HG02885 (cell line): ENCODE measurements at regions not wholly inside any gene's neighbourhood (a gene's known extent, or its start where the extent isn't known, plus 50 kb on each side); places are given as distances from the start of the nearest gene placed in this dataset.

ENCODE experiments used
- ATAC-seq: cut with Tn5 transposase; IDR thresholded peaks from one replicate; pipeline ENCODE4 v1.9.1; 2021; ENCODE audit warnings: mild to moderate bottlenecking; ENCODE audit not compliant: unreplicated experiment, poor library complexity

DNA sequence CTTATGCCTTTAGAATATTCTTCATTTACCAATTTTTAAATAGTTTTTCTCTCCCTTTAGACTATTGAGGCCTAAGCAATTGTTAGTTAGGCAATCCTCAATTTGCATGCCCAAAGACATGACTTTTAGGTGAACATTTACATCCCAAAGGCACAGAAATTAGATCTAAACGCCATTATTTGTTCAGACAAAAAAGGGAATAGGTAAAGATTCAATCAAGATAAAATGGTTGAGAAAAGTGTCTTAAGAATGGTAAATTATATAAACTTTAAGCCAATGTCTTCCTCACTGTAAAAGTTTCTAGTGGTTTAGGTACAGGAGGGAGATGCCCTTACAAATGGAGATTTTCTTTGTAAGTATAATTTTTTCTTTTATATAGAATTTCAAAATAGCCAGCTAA lies 50.2 kb upstream of the MME start:
- ATAC-seq: no peak

DNA sequence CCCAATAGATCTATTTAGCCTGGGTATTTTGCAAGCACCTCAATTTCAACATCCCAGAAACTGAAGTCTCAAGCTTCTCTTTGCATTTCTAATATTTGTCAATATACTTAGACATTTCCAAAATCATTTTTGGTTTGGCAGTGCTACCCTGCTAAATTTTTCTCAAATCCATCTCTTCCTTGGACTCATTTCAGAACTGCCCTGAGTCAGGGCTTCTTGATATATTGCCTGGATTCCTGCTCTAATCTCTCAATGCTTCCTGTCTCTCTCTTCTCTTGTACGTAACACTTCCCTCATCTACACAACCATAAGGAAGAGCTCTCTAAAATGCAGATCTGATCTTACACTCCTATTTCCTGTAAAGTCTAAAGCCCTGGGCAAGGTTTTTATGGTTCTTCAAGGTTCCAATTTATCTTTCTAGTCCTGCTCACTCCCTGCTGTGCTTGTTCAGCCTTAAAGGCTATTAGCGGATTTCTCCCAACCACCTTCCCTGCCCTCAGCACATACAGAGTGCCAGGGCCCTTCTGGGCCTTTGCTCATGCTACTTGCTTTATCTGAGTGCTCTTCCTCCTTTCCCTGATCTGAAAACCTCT lies 53.0 kb upstream of the MME start:
- ATAC-seq: no peak

DNA sequence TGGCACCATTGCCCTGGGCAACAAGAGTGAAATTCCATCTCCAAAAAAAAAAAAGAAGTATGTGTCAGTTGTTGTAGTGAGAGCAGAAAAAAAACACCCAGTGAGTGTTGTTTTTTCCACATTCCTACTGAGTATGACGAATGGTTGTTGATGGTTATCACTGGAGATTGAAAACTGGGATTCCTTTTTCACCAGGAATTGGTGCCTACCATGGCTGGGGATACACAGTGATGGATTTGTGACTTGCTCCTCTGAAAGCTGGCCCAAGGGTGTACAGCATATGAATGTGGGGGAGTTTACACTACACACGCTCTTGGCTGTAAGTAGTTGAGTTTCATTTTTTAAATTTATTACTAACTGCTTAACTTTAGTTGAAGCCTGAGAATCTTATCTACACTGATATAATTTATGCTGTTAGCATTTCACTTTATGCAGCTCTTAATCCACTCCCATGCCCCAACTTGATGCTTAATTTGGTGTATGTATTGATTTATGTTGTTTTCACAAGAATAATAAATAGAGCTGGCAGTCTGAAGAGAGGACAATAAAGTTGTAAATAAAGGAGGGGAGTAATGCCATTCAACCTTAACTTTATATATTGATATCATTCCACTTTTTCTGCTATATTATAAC lies 56.0 kb upstream of the MME start:
- no peak for ATAC-seq

DNA sequence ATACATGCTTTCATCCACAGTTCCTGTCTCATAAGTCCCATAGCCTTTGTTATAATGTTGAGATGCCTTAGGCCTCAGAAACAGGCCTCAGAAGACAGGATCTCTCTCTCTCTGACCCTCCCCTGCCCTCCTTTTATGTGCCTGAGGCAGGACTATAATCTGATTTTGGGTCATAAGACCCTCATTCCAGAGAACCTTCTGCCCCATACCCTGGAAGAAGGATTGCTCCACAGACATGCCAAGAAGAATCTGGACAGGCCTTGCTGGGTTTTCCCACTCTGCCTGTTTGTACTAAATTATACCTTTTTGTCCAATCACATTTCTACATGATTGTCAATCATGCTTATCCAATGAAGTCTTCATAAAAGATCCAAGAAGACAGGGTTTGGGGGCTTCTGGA lies 57.2 kb upstream of the MME start:
- no peak for ATAC-seq

DNA sequence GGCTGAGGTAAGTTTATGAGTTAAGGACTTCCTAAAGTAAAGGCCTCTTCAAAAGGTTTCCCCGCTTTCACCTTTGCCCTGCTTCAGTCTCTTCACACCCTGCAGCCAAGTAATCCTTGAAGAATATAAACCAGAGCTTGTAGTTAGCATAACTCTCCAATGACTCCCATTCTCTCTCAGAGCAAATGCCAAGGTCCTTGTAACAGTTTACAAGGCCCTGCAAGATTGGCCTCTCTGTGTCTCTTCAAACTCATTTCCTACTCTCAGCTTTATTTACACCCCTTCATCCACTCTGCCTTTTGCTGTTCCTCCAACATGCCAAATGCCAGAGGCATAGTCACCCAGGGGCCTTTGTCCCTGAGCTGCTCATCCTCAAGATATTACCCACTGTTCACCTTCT lies 60.5 kb upstream of the MME start:
- no peak for ATAC-seq

DNA sequence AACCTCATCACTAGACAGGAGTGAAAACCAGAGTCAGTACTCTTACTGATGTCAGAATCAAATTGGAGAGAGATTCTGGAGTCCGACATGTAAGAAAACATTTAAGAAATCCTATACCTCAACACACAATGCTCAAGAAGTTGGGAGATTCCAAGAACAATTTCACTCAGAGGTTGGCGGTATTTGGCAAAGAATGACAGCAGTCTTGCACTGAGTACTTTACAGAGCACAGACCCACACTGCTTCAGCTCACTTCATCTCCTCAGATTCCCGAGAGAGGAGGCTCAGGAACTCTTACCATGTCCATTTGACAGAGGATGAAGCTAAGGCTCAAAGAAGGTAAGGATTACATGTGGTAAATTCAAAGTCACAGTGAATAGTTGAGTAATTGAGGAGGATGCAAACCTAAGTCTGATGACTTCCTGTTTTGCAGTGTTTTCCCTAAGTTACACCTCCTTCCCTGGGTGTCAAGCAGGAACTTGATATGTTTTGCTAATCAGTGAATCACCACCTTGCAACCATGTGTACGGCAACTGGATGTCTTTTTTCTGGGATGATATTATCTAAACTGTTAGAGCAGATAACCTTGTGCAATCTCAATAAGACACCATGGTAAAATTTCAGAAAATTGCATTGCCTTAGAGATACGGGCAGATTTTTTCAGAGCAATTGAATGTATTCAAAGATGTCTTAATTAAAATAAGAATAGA lies 61.3 kb upstream of the MME start:
- no peak for ATAC-seq

DNA sequence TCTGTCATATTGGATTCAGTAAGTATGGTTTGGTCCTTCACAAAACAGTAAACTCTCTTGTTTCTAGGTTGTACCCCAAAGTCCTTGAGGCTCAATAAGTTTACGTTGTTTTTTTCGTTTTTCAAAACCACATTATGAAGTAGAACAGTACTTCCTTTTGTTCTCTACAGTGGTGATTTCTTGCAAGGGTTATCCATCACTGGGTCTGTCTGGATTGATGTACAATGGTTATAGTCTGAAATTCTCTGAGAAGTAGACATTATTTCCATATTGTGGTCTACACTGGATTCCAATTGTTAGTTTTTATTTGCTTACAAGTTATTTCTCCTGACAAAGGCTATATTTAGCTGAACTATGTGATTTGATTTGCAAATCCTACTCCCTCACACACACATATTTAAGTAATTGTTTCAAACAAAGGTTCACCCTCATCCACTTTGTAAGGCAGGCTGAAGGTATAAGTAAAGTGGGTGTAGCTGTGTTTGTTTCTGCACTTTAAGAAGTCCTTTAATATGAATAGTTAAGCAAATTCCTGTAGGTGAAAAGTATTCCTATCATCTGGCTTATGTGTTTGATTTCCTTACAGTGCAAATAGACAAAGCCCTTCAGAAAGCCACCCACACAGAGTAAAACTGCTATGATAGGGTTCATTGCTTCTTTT lies 64.2 kb upstream of the MME start:
- ATAC-seq: no peak

DNA sequence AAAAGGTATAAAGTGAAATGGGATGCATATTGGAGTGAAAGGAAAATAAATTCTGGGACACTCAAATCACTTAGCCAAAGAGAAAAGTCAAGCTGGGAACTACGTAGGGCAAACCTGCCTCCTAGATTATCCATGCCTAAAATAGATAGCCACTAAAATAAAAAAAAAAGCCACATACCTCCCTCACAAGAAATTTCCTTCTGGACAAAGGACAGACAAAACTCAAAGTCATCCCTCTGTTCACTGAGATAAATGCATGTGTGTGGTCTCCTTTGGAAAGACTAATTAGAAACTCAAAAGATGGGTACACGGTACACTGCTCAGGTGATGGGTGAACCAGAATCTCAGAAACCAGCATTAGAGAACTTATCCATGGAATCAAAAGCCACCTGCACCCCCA lies 65.2 kb upstream of the MME start:
- ATAC-seq: no peak

DNA sequence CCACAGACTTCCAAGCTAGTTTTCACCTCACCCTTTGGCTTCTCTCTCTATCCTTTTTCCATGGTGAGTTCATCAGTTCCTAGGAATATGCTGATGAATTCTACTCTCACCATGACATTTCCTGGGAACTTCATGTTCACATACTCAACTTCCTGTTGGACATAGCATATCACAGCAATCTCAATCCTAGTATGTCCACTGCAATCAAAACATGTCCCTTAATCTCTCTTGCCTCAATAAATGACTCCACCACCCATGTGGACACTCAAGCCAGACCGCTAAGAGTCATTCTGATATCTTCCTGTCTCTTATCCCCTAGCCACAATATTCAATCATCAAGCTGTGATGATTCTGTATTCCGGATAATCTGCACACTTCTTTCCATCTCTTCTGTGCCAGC lies 66.7 kb upstream of the MME start:
- ATAC-seq: no peak

DNA sequence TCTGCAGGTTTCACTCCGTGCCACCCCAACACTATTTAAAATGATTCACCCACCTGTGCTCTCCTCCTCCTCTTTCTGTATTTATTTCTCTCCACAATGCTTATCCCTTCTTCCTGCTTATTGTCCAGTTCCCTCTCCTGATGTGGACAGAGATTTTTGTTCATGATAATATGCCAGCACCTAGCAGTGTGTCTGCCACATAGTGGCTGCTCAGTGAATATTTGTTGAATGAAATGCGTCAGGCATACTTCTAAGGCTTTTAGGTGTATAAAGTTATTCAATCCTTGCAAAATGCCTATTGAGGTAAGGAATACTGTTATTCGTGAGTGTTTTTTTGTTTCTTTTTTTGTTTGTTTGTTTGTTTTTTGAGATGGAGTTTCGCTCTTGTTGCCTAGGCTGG lies 67.5 kb upstream of the MME start:
- ATAC-seq: no peak

DNA sequence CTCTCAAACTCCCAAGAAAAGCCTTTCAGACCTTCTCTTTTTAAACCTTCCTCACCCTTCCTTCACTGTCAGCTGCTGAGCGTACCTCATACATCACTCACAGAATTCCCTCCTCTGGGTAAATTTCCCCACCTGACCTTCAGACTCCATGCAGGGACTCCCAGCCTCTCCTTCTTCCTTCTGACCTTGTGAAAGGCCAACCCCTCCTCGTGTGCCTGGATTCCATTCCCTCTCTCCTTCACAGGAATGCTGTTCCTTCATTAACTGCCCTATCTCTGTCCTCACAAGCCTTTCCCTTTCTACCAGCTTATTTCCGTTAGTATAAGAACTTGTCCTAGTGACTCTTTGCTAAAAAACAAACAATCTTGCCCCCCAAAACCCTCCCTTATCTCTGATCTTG lies 69.7 kb upstream of the MME start:
- ATAC-seq: no peak

DNA sequence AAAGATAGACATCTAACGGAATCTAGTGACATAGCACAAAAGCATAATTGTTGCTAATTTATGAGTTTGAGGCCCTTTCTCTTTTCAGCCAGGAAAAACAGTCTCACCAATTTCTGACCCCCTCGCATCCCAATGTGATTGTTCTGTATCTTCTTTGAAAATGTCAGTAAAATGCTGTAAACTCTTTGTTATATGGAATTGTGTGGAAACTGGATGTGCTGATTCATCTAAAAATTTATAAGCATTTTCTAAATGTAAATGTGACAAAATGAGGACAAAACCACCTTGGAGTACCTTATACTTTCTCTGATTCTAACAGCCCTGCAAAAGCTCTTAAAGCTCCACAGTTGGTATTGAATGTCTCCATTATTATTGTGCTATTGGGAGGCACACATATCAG lies 70.9 kb upstream of the MME start:
- ATAC-seq: no peak

DNA sequence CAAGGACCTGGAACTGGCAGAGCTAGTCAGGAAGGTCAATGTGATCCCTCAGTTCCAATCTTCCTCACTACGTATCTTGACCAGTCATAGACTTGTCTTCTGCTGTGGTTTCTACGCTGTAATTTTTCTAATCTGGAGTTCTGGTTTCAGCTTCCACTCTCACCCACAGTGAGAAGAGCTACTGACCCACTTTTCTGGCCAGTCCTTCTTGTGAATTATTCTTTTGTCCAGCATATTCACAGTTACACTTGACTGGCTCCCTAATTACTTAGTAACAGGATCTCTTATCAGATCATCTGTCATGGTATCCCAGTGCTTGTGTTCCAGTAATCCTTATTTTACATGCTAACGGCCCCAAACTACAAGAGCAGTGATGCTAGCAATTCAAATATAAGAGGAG lies 72.4 kb upstream of the MME start:
- ATAC-seq: no peak

DNA sequence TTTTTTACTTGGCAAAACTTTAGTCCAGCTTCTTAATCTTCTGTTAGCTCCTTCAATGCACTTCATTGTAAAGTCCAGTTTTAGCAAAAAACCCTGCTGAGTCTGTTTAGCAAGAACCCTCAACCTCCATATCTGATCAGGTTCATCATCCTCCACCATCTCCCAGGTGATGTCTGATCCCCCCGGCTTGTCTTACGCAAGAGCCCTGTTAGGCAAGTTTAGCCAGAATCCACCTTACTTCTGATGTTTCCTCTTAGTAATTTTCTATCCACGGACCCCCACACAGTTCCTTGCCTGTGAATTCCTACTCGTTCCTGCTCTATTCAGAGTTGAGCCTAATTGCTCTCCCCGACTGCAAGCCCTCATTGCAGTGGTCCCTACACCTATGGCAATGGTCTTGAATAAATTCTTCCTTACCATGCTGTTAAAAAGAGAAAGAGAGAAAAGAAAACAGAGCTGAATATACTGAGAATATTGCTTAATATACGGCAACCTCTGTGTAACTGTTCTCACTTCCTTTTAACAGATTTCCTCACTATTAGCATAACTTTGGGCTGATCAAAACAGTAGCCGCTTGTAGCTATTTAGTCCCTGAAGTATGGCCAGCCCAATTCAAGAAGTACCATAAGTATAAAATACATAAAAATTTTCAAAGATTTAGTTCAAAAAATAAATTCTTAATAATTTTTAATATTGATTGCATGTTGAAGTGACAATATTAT lies 78.7 kb upstream of the MME start:
- ATAC-seq: no peak

DNA sequence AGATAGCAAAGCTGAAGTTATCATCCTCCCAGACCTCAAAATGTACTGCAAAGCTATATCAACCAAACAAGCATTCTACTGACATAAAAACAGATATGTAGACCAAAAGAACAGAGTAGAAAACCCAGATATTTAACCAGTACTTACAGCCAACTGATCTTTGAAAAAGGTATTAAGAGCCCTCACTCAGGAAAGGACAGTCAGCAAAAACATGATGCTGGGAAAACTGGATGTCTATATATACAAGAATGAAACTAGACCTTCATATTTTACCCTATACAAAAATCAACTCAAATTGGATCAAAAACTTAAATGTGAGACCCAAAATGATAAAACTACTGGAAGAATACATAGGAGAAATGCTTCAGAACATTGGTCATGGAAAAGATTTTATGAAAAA lies 87.5 kb upstream of the MME start:
- ATAC-seq: no peak

DNA sequence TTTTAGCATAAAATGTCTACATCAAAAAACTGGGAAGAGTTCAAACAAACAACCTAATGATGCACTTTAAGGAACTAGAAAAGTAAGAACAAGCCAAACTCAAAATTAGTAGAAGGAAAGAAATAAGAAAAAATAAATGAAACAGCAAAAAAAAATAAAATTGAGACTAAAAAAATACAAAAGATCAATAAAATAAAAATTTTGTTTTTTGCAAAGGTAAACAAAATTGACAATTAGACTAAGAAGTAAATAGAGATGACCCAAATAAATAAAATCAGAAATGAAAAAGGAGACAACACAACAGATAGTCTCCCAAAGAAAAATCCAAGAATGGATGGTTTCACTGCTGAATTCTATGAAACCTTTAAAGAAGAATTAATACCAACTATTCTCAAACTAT lies 89.6 kb upstream of the MME start:
- ATAC-seq: no peak

DNA sequence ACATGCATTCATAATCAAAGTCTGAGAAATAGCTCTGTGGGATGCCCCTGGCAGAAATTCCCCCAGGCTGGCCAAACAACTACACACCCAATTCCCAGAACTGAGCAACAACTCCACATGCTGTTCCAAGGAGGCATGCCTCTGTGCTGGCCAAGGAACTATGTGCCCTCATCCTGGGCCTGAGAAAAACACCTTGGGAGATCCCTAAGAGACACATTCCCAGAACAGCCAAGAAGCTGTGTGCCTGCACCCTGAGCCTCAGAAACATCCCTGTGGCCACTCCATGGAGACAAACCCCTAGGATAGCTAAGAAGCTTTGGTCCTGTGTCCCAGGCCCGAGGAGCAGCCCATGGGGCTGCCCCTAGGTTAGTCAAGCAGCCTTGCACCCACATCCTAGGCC lies 92.3 kb upstream of the MME start:
- no peak for ATAC-seq

DNA sequence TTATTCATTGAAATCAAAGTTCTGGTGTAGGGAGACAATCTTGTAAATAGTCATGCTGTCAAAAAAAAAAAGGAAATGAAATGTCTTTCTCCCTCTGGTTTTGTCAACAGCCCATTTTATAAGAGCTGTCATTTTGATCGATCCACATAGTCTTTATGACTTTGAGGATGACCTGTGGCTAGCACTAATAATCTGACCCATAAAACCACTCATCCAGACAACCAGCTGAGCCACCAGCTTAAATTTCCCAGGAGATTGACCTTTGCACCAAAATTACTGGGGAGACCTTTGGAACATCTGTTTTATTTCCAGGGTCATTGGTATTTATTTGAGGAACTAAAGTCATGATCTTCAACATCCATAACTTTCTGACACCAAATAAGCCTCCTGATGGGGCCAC lies 98.5 kb upstream of the MME start:
- no peak for ATAC-seq

DNA sequence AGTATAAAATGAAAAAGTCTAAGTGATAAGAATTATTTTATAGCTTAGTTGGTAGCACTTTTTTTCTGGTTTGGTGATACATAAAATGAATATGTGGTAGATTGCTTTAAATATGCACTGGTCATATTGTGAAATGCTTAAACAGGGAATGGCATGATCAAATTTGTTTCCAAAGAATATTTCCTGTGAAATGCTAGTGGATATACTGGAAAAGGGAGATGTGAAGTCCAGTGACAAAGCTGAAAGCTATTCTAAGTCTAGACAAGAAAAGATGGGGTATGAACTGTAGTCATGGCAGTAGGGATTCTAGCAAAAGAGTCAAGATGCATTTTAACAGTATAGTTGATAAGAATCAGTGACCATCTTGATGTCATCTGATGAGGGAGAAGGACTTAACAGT lies 98.9 kb upstream of the MME start:
- ATAC-seq: no peak

DNA sequence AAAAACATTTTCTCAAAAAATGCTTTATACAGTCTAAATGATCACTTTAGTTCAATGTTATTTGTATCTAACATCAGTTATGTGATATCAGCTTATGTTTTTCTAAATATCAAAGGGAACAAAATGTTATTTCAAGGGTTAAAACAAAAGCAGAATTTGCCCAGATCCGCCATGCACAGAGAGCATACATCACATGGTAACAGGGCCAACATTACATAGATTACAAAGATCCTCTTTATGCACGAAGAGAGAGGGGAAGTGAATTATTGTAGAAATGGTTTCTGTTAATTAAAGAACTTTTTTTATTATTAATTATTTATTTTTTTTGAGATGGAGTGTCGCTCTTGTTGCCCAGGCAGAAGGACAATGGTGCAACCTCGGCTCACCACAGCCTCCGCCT lies 100.8 kb upstream of the MME start:
- ATAC-seq: no peak

DNA sequence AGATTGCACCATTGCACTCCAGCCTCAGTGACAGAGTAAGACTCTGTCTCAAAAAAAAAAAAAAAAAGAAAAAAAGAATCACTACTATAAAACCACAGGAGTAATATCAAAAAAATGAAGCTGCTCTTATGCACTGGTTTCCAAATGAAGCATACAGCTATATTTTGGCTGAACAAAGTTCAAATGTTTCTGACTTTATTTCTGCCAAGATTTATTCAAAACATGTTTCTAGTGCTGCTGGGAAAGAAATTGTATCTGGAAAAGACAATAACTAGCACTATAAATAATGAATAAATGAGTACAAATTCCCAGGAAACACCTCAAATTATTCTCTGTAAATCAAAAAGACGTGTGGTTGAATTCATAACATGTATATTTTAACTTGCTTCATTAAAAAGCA lies 102.5 kb upstream of the MME start:
- ATAC-seq: no peak
